Stimulated activated memory B cell treated with anti-CD40 and anti-IgM and Interleukin-4, amounts not matched to agents 10 μg/mL and 1 μg/mL and 100 μg/mL, for 72 hours (primary cell): ENCODE measurements at regions not wholly inside any gene's neighbourhood (a gene's known extent, or its start where the extent isn't known, plus 50 kb on each side); places are given as distances from the start of the nearest gene placed in this dataset.
"Not testable (repeated sequence)": the region's sequence is repeated elsewhere in the genome, so short reads cannot be mapped to it uniquely, and the experiment has no call there.

Experiments used
- ATAC-seq: fragments of 150-1000 bp; cut with Tn5 transposase; 2 replicates; pipeline ENCODE4 v1.10.0; 2021
- H3K27ac Mint-ChIP-seq: one replicate; pipeline ENCODE4 v1.8.0; 2022; ENCODE audit warnings: mild to moderate bottlenecking, mixed read lengths
- H3K27me3 Mint-ChIP-seq: one replicate; pipeline ENCODE4 v1.8.0; 2022; ENCODE audit warnings: mixed read lengths
- H3K36me3 Mint-ChIP-seq: one replicate; pipeline ENCODE4 v1.8.0; 2022; ENCODE audit warnings: mixed read lengths
- H3K4me1 Mint-ChIP-seq: one replicate; pipeline ENCODE4 v1.8.0; 2022; ENCODE audit warnings: mixed read lengths
- H3K4me3 Mint-ChIP-seq: one replicate; pipeline ENCODE4 v1.8.0; 2022; ENCODE audit warnings: mild to moderate bottlenecking, moderate library complexity, mixed read lengths
- H3K9me3 Mint-ChIP-seq: one replicate; pipeline ENCODE4 v1.8.0; 2022; ENCODE audit warnings: mixed read lengths

DNA sequence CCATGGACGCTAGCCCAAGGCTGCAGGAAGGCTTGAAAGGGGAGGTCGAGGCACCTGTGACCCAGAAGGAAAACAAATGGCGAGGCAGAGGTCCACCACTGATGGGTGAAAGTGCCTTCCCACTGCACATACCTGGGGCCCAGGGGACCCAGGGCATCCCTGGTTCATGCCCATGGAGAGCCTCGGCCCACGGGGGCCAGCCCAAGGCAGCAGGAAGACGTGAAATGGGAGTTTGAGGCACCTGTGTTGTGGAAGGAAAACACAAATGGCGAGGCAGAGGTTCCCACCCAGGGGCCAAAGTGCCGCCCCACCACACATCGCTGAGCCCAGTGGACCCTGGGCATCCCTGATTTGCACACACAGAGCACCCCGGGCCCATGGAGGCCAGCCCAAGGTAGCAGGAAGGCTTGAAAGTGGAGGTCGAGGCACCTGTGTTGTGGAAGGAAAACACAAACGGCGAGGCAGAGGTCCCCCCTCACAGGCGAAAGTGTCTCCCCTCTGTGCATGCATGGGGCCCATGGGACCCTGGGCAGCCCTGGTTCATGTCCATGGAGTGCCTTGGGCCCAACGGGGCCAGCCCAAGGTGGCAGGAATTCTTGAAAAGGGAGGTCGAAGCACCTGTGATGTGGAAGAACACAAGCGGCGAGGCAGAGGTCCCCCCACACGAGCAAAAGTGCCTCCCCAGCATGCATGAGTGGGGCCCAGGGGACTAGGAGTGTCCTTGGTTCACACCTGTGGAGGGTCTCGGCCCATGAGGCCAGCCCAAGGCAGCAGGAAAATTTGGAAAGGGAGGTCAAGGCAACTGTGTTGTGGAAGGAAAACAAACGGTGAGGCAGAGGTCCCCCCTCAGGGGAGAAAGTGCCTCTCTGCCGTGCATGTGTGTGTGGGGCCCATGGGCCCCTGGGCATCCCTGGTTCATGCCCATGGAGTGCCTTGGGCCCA is 383.3 kb downstream of the ALG10 start:
- Mint-ChIP-seq H3K27ac (no peak overlapping the region), H3K4me1 (no peaks in the 10 kb centered on the region), H3K9me3 (peaks cover 33% of the 10 kb centered on the region), H3K27me3 (no peaks in the 10 kb centered on the region), H3K4me3 (no peak overlapping the region), H3K36me3 (no peaks in the 10 kb centered on the region)
- ATAC-seq = no peak

DNA sequence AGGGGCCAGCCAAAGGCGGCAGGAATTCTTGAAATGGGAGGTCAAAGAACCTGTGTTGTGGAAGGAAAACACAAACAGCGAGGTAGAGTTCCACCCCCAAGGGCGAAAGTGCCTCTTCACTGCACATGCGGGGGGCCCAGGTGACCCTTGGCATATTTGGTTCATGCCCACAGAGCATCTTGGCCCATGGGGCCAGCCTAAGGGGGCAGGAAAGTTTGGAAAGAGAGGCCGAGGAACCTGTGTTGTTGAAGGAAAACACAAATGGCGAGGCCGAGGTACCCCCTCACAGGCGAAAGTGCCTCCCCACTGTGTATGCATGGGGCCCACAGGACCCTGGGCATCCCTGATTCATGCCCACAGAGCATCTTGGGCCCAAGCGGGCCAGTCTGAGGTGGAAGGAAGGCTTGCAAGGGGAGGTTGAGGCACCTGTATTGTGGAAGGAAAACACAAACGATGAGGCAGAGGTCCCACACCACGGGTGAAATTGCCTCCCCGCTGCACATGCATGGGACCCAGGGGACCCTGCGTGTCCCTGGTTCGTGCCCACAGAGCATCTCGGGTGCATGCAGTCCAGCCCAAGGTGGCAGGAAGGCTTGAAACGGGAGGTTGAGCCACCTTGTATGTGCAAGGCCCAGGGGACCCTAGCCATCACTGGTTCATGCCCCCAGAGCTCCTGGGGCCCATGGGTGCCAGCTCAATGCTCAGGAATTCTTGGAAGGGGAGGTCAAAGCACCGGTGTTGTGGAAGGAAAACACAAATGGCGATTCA is 384.1 kb downstream of the ALG10 start:
- Mint-ChIP-seq H3K9me3 (peaks cover 31% of the 10 kb centered on the region), H3K4me1 (no peaks in the 10 kb centered on the region), H3K27me3 (no peaks in the 10 kb centered on the region), H3K27ac (no peak overlapping the region), H3K36me3 (no peaks in the 10 kb centered on the region), H3K4me3 (no peak overlapping the region)
- ATAC-seq = no peak

DNA sequence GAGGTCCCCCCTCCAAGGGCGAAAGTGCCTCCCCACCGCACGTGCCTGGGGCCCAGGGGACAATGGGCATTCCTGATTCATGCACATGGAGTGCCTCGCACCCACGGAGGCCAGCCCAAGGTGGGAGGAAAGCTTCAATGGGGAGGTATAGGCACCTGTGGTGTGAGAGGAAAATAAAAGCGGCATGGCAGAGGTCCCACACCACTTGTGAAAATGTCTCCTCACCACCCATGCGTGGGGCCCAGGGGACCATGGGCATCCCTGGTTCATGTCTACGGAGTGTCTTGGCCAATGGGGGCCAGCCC is 384.7 kb downstream of the ALG10 start:
- no peaks in the 10 kb centered on the region for H3K4me1 Mint-ChIP-seq
- H3K9me3 Mint-ChIP-seq = peaks cover 31% of the 10 kb centered on the region
- no peak overlapping the region for H3K27ac Mint-ChIP-seq
- no peak for ATAC-seq
- H3K4me3 Mint-ChIP-seq = no peak overlapping the region
- no peaks in the 10 kb centered on the region for H3K36me3 Mint-ChIP-seq
- H3K27me3 Mint-ChIP-seq = no peaks in the 10 kb centered on the region

DNA sequence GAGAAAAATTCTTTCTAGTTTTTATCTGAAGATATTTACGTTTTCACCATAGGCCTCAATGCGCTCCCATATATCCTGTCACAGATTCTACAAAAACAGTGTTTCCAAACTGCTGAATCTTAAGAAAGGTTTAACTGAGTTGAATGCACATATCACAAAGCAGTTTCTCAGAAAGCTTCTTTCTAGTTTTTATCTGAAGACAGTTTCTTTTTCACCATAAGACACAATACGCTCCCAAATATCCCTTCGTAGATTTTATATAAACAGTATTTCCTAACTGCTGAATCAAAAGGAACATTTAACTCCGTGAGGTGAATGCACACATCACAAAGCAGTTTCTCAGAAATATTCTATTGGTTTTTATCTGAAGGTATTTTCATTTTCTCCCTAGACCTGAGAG is 385.5 kb downstream of the ALG10 start:
- Mint-ChIP-seq H3K9me3 (peaks cover 23% of the 10 kb centered on the region), H3K36me3 (no peaks in the 10 kb centered on the region), H3K4me1 (no peaks in the 10 kb centered on the region), H3K27me3 (no peaks in the 10 kb centered on the region), H3K4me3 (no peak overlapping the region), H3K27ac (no peak overlapping the region)
- no peak for ATAC-seq

DNA sequence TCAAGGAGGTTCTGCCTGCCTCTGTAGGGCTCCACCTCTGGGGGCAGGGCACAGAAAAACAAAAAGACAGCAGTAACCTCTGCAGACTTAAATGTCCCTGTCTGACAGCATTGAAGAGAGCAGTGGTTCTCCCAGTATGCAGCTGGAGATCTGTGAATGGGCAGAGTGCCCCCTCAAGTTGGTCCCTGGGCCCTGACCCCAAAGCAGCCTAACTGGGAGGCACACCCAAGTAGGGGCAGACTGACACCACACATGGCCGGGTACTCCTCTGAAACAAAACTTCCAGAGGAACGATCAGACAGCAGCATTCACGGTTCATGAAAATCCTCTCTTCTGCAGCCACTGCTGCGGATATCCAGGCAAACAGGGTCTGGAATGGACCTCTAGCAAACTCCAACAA is 409.2 kb downstream of the ALG10 start:
- H3K27ac Mint-ChIP-seq, H3K36me3 Mint-ChIP-seq, H3K9me3 Mint-ChIP-seq, H3K27me3 Mint-ChIP-seq, ATAC-seq, H3K4me1 Mint-ChIP-seq, H3K4me3 Mint-ChIP-seq: not testable (repeated sequence)
